GM12864 (cell line): ENCODE measurements at regions not wholly inside any gene's neighbourhood (a gene's known extent, or its start where the extent isn't known, plus 50 kb on each side); places are given as distances from the start of the nearest gene placed in this dataset.

Experiments used
- DNase-seq: peaks from one replicate; pipeline ENCODE4 v3.0.0-alpha.2; 2011; ENCODE audit warnings: low read depth
- H3K4me3 ChIP-seq: 2 replicates; pipeline ENCODE4 v1.5.1; 2011; ENCODE audit warnings: mild to moderate bottlenecking, low read depth, low read length, control low read depth
- CTCF ChIP-seq: IDR thresholded peaks from 2 replicates; pipeline ENCODE4 v1.5.1; 2011; ENCODE audit warnings: low read depth, mild to moderate bottlenecking, moderate library complexity, low read length, control low read depth, inconsistent platforms; ENCODE audit errors: missing control alignments

- DNase-seq: no peak
- no peak for TF ChIP-seq CTCF
- H3K4me3 ChIP-seq: no peak overlapping the region
These were observed 85.5 kb upstream of the FZD10 start for GRCh38 chr12:130076752-130077151.

- no peak for DNase-seq
- no peak for TF ChIP-seq CTCF
These were observed 83.4 kb upstream of the FZD10 start for GRCh38 chr12:130078852-130079251.

GRCh38 chr12:130079279-130079678, 83.0 kb upstream of the FZD10 start:
- no peak overlapping the region for H3K4me3 ChIP-seq
- no peak for TF ChIP-seq CTCF
- DNase-seq: no peak

More at GRCh38 chr12:130078852-130079251, 83.4 kb upstream of the FZD10 start:
- H3K4me3 ChIP-seq: no peak overlapping the region

GRCh38 chr12:130080205-130080604, 82.1 kb upstream of the FZD10 start:
- H3K4me3 ChIP-seq: no peak overlapping the region
- TF ChIP-seq CTCF: no peak
- DNase-seq: no peak

GRCh38 chr12:130081117-130081805, 81.0 kb upstream of the FZD10 start:
- no peak for TF ChIP-seq CTCF
- no peak overlapping the region for H3K4me3 ChIP-seq
- DNase-seq: no peak

- H3K4me3 ChIP-seq: no peak overlapping the region
- TF ChIP-seq CTCF: no peak
- DNase-seq: no peak
These were observed 79.3 kb upstream of the FZD10 start for GRCh38 chr12:130083002-130083401.

- TF ChIP-seq CTCF: no peak
- H3K4me3 ChIP-seq: no peak overlapping the region
These were observed 78.5 kb upstream of the FZD10 start for GRCh38 chr12:130083734-130084133.

More at GRCh38 chr12:130083734-130084133, 78.5 kb upstream of the FZD10 start:
- no peak for DNase-seq
